IMR-90 (cell line): ENCODE measurements at regions not wholly inside any gene's neighbourhood (a gene's known extent, or its start where the extent isn't known, plus 50 kb on each side); places are given as distances from the start of the nearest gene placed in this dataset.

Experiments
- ATAC-seq: fragments of 200-7000 bp; cut with Tn5 transposase; 2 replicates; pipeline ENCODE4 v1.9.1; 2020; ENCODE audit warnings: low read depth, mild to moderate bottlenecking, moderate library complexity
- BruUV-seq: library from RNA; stranded (reverse); fragments of 400-500 nt; replicated peaks from 2 replicates; lab custom pipeline; 2021; lab: Mats Ljungman, UMichigan
- CTCF ChIA-PET: fragments of 300-600 bp; formaldehyde crosslinking; extraction: SDS; loops from one replicate; lab custom pipeline; 2021; ENCODE audit warnings: antibody characterized with exemption; lab: Yijun Ruan, JAX
- POLR2A ChIA-PET: fragments of 300-600 bp; sonication (Branson Sonifier 250); formaldehyde crosslinking; loops from one replicate; lab custom pipeline; 2022; ENCODE audit warnings: antibody characterized with exemption; ENCODE audit not compliant: unreplicated experiment; lab: Charles Lee
- DNase-seq: peaks from one replicate; pipeline ENCODE4 v3.0.0; 2013
- H2AFZ ChIP-seq: replicated peaks from 2 replicates; pipeline ENCODE3; 2013; ENCODE audit warnings: low read length, mild to moderate bottlenecking; ENCODE audit not compliant: poor library complexity
- H2AK5ac ChIP-seq: 2 replicates; pipeline ENCODE4 v1.6.1; 2013; ENCODE audit warnings: low read depth, low read length, inconsistent platforms
- H2AK9ac ChIP-seq: replicated peaks from 2 replicates; pipeline ENCODE3; 2013; ENCODE audit warnings: mild to moderate bottlenecking, low read depth, low read length, moderate library complexity; ENCODE audit not compliant: poor library complexity
- H2BK120ac ChIP-seq: 2 replicates; pipeline ENCODE4 v1.6.1; 2013; ENCODE audit warnings: low read depth, low read length, inconsistent platforms
- H2BK15ac ChIP-seq: 3 replicates; pipeline ENCODE4 v1.6.1; 2013; ENCODE audit warnings: low read depth, low read length, inconsistent platforms
- H2BK20ac ChIP-seq: 2 replicates; pipeline ENCODE4 v1.6.1; 2013; ENCODE audit warnings: low read depth, mild to moderate bottlenecking, inconsistent platforms, low read length, moderate library complexity
- H2BK5ac ChIP-seq: 2 replicates; pipeline ENCODE4 v1.6.1; 2013; ENCODE audit warnings: mild to moderate bottlenecking, low read depth, low read length, inconsistent platforms; ENCODE audit not compliant: poor library complexity, severe bottlenecking
- H3K14ac ChIP-seq: replicated peaks from 2 replicates; pipeline ENCODE4 v1.6.1; 2013; ENCODE audit warnings: low read depth, low read length, inconsistent platforms
- H3K18ac ChIP-seq: 2 replicates; pipeline ENCODE4 v1.6.1; 2013; ENCODE audit warnings: low read depth, low read length, control low read depth
- H3K23ac ChIP-seq: 2 replicates; pipeline ENCODE4 v1.6.1; 2013; ENCODE audit warnings: low read depth, low read length, inconsistent platforms
- H3K27ac ChIP-seq: 2 replicates; pipeline ENCODE4 v1.5.1; 2013; ENCODE audit warnings: mild to moderate bottlenecking, control low read depth, low read length; ENCODE audit not compliant: insufficient read depth
- H3K27me3 ChIP-seq: 2 replicates; pipeline ENCODE4 v1.6.1; 2013; ENCODE audit warnings: low read length; ENCODE audit not compliant: control insufficient read depth, insufficient read depth
- H3K36me3 ChIP-seq: 2 replicates; pipeline ENCODE4 v1.6.1; 2013; ENCODE audit warnings: low read length, mixed read lengths; ENCODE audit not compliant: control insufficient read depth, insufficient read depth
- H3K4ac ChIP-seq: 2 replicates; pipeline ENCODE4 v1.6.1; 2013; ENCODE audit warnings: low read depth, low read length, inconsistent platforms
- H3K4me1 ChIP-seq: 2 replicates; pipeline ENCODE4 v1.6.1; 2013; ENCODE audit warnings: low read length, mixed read lengths; ENCODE audit not compliant: control insufficient read depth, insufficient read depth
- H3K4me2 ChIP-seq: 2 replicates; pipeline ENCODE4 v1.6.1; 2013; ENCODE audit warnings: low read depth, mild to moderate bottlenecking, control low read depth, low read length, moderate library complexity
- H3K4me3 ChIP-seq: 2 replicates; pipeline ENCODE4 v1.5.1; 2013; ENCODE audit warnings: low read depth, mild to moderate bottlenecking, control low read depth, low read length, moderate library complexity; ENCODE audit not compliant: insufficient read depth
- H3K56ac ChIP-seq: 2 replicates; pipeline ENCODE4 v1.6.1; 2013; ENCODE audit warnings: low read length, inconsistent platforms; ENCODE audit not compliant: insufficient read depth; ENCODE audit errors: extremely low read depth
- H3K79me1 ChIP-seq, 2 experiments: 2 replicates each; pipeline ENCODE4 v1.6.1; 2013; ENCODE audit warnings: low read length in 2 of 2, inconsistent platforms in 1 of 2, low read depth in 1 of 2
- H3K9ac ChIP-seq: 2 replicates; pipeline ENCODE4 v1.6.1; 2013; ENCODE audit warnings: low read depth, low read length, control low read depth
- H3K9me1 ChIP-seq: 2 replicates; pipeline ENCODE4 v1.6.1; 2013; ENCODE audit warnings: low read length, inconsistent platforms; ENCODE audit not compliant: insufficient read depth
- H3K9me3 ChIP-seq: 2 replicates; pipeline ENCODE4 v1.6.1; 2013; ENCODE audit warnings: low read length; ENCODE audit not compliant: control insufficient read depth, insufficient read depth
- H4K20me1 ChIP-seq: 2 replicates; pipeline ENCODE4 v1.6.1; 2013; ENCODE audit warnings: low read length, inconsistent platforms; ENCODE audit not compliant: insufficient read depth
- H4K5ac ChIP-seq: 2 replicates; pipeline ENCODE4 v1.6.1; 2013; ENCODE audit warnings: mild to moderate bottlenecking, low read depth, low read length, control low read depth
- H4K8ac ChIP-seq, 2 experiments: 2 replicates each; pipeline ENCODE4 v1.6.1; 2013; ENCODE audit warnings: low read depth in 2 of 2, low read length in 2 of 2, control low read depth in 1 of 2, inconsistent platforms in 1 of 2
- H4K91ac ChIP-seq: 2 replicates; pipeline ENCODE4 v1.6.1; 2013; ENCODE audit warnings: low read depth, low read length, inconsistent platforms; ENCODE audit not compliant: insufficient read depth
- CEBPB ChIP-seq: IDR thresholded peaks from 2 replicates; pipeline ENCODE4 v1.6.1; 2012; ENCODE audit warnings: low read depth, low read length, improper control_type of control experiment
- CHD1 ChIP-seq: IDR thresholded peaks from 2 replicates; pipeline ENCODE4 v1.6.1; 2012; ENCODE audit warnings: low read depth, low read length, improper control_type of control experiment
- FOS ChIP-seq: fragments of 150-350 bp; IDR thresholded peaks from 2 replicates; pipeline ENCODE4 v1.6.1; 2016; ENCODE audit warnings: low read depth, low read length
- MAFK ChIP-seq: IDR thresholded peaks from 2 replicates; pipeline ENCODE4 v1.6.1; 2012; ENCODE audit warnings: low read depth, low read length, improper control_type of control experiment
- MXI1 ChIP-seq: IDR thresholded peaks from 2 replicates; pipeline ENCODE4 v1.6.1; 2012; ENCODE audit warnings: low read depth, mild to moderate bottlenecking, low read length, moderate library complexity, borderline replicate concordance
- RFX5 ChIP-seq: IDR thresholded peaks from 2 replicates; pipeline ENCODE4 v1.8.0; 2012; ENCODE audit warnings: low read depth, mild to moderate bottlenecking, low read length, moderate library complexity
- SMC3 ChIP-seq: fragments of 150-350 bp; IDR thresholded peaks from 2 replicates; pipeline ENCODE4 v1.6.1; 2016; ENCODE audit warnings: low read depth, mild to moderate bottlenecking, antibody characterized with exemption, low read length, moderate library complexity
- USF2 ChIP-seq: fragments of 150-350 bp; IDR thresholded peaks from 2 replicates; pipeline ENCODE4 v1.6.1; 2017; ENCODE audit warnings: mild to moderate bottlenecking, antibody characterized with exemption, low read length, low read depth
- WGBS, 2 experiments: methylation state at CpG; one replicate each; pipeline versions ENCODE4 v1.1.5 to v1.1.7; 2013; ENCODE audit warnings: missing lambda C conversion rate in 2 of 2; ENCODE audit not compliant: insufficient read length in 1 of 2; ENCODE audit errors: extremely low coverage in 2 of 2; 5-methylcytosine and 5-hydroxymethylcytosine counted together
- dilution Hi-C: fragments of 300-500 bp; cut with HindIII; formaldehyde crosslinking; loops from one replicate; pipeline ENCODE4 v1.14.3; 2018; ENCODE audit warnings: low sequenced_read_pairs; ENCODE audit not compliant: unreplicated experiment
- in situ Hi-C: fragments of 300-500 bp; cut with MboI; formaldehyde crosslinking; loops from 3 replicates; pipeline ENCODE4 v1.14.3; 2019; ENCODE audit warnings: low sequenced_read_pairs, inconsistent platforms, mixed read lengths
- intact Hi-C: fragments of 100-400 bp; cut with micrococcal nuclease; formaldehyde crosslinking; loops from 2 replicates; pipeline ENCODE4 v1.10.0; 2022

GRCh38 chr7:25926891-25927625 is 224.9 kb upstream of the NFE2L3 start:
- ChIA-PET POLR2A (no interaction called here), CTCF (no interaction called here)
- no peak overlapping the region for H2AFZ ChIP-seq
- H2BK20ac ChIP-seq, result no peak overlapping the region
- no peaks in the 10 kb centered on the region for H3K4me1 ChIP-seq
- H2BK15ac ChIP-seq, result no peak overlapping the region
- H3K4me3 ChIP-seq, result no peak overlapping the region
- H4K5ac ChIP-seq, result no peak overlapping the region
- no peak overlapping the region for H3K23ac ChIP-seq
- in situ Hi-C loops (no loop called here), dilution Hi-C loops (no loop called here), intact Hi-C loops (no loop called here)
- H3K9me1 ChIP-seq, result no peaks in the 10 kb centered on the region
- H4K20me1 ChIP-seq, result no peaks in the 10 kb centered on the region
- no peaks in the 10 kb centered on the region for H3K9me3 ChIP-seq
- no peak overlapping the region for H3K27ac ChIP-seq
- no peak overlapping the region for H3K56ac ChIP-seq
- no peak for ATAC-seq
- no peak for DNase-seq
- H4K91ac ChIP-seq, result no peak overlapping the region
- no peak for TF ChIP-seq FOS
- TF ChIP-seq RFX5, result no peak
- no peak for TF ChIP-seq CHD1
- TF ChIP-seq USF2, result no peak
- TF ChIP-seq CEBPB, result no peak
- TF ChIP-seq MXI1, result no peak
- TF ChIP-seq MAFK, result no peak
- no peak for TF ChIP-seq SMC3
- BruUV-seq, result no TSS peak
- H2BK5ac ChIP-seq, result no peak overlapping the region
- H3K79me1 ChIP-seq, result no peaks in the 10 kb centered on the region
- no peak overlapping the region for H2BK120ac ChIP-seq
- WGBS, 2 experiments, result no CpG with 5 or more reads among the region's 7 CpGs
- no peaks in the 10 kb centered on the region for H3K36me3 ChIP-seq
- no peak overlapping the region for H3K18ac ChIP-seq
- H4K8ac ChIP-seq, result no peak overlapping the region
- H3K4ac ChIP-seq, result no peak overlapping the region
- H3K27me3 ChIP-seq, result no peaks in the 10 kb centered on the region
- no peak overlapping the region for H3K4me2 ChIP-seq
- no peak overlapping the region for H3K14ac ChIP-seq
- no peak overlapping the region for H3K9ac ChIP-seq
- no peak overlapping the region for H2AK5ac ChIP-seq
- no peak overlapping the region for H2AK9ac ChIP-seq
